NCI-H82 (cell line): ENCODE measurements at regions not wholly inside any gene's neighbourhood (a gene's known extent, or its start where the extent isn't known, plus 50 kb on each side); places are given as distances from the start of the nearest gene placed in this dataset.

Experiments
- DNase-seq: peaks from one replicate; lab custom pipeline; 2025; lab: John Stamatoyannopoulos, UW

- no peak for DNase-seq
Observed at GRCh38 chr2:12284487-12284886, 432.2 kb upstream of the TRIB2 start.

- no peak for DNase-seq
Observed at GRCh38 chr2:12286347-12286746, 430.4 kb upstream of the TRIB2 start.

- no peak for DNase-seq
Observed at GRCh38 chr2:12287220-12287751, 429.4 kb upstream of the TRIB2 start.

GRCh38 chr2:12288048-12288447 lies 428.7 kb upstream of the TRIB2 start:
- DNase-seq: no peak

GRCh38 chr2:12289120-12289802 lies 427.5 kb upstream of the TRIB2 start:
- no peak for DNase-seq

- no peak for DNase-seq
Observed at GRCh38 chr2:12291303-12291702, 425.4 kb upstream of the TRIB2 start.

- DNase-seq: no peak
Observed at GRCh38 chr2:12293874-12294273, 422.9 kb upstream of the TRIB2 start.

- no peak for DNase-seq
Observed at GRCh38 chr2:12295856-12296519, 420.7 kb upstream of the TRIB2 start.

- no peak for DNase-seq
Observed at GRCh38 chr2:12296915-12297314, 419.8 kb upstream of the TRIB2 start.

- DNase-seq: no peak
Observed at GRCh38 chr2:12298352-12298751, 418.4 kb upstream of the TRIB2 start.

GRCh38 chr2:12299431-12299830 lies 417.3 kb upstream of the TRIB2 start:
- DNase-seq: no peak

GRCh38 chr2:12300019-12300602 lies 416.6 kb upstream of the TRIB2 start:
- DNase-seq: no peak

GRCh38 chr2:12300927-12301326 lies 415.8 kb upstream of the TRIB2 start:
- DNase-seq: no peak

- no peak for DNase-seq
Observed at GRCh38 chr2:12302140-12302539, 414.6 kb upstream of the TRIB2 start.

GRCh38 chr2:12302691-12303090 lies 414.0 kb upstream of the TRIB2 start:
- no peak for DNase-seq

- no peak for DNase-seq
Observed at GRCh38 chr2:12303181-12304030, 413.3 kb upstream of the TRIB2 start.

- no peak for DNase-seq
Observed at GRCh38 chr2:12304564-12305171, 412.1 kb upstream of the TRIB2 start.

GRCh38 chr2:12305931-12306330 lies 410.8 kb upstream of the TRIB2 start:
- no peak for DNase-seq

- no peak for DNase-seq
Observed at GRCh38 chr2:12310399-12310798, 406.3 kb upstream of the TRIB2 start.

GRCh38 chr2:12313445-12314126 lies 403.1 kb upstream of the TRIB2 start:
- DNase-seq: no peak

GRCh38 chr2:12314127-12314760 lies 402.5 kb upstream of the TRIB2 start:
- DNase-seq: no peak
